ENCODE measurements at regions not wholly inside any gene's neighbourhood (a gene's known extent, or its start where the extent isn't known, plus 50 kb on each side); places are given as distances from the start of the nearest gene placed in this dataset.
"Not testable (repeated sequence)": the region's sequence is repeated elsewhere in the genome, so short reads cannot be mapped to it uniquely, and the experiment has no call there.

GRCh38 chr10:87300163-87300562 lies 57.4 kb upstream of the NUTM2D start:
- DNase-seq, ATAC-seq: not testable (repeated sequence)

- DNase-seq = peak; percentile 41
- peak; percentile 99 for ATAC-seq
Measured at GRCh38 chr10:87301466-87302115, 56.0 kb upstream of the NUTM2D start.

GRCh38 chr10:87302132-87302531 lies 55.4 kb upstream of the NUTM2D start:
- ATAC-seq, DNase-seq: not testable (repeated sequence)

- ATAC-seq, DNase-seq: not testable (repeated sequence)
Measured at GRCh38 chr10:87303707-87304106, 53.8 kb upstream of the NUTM2D start.

- DNase-seq, ATAC-seq: not testable (repeated sequence)
Measured at GRCh38 chr10:87306681-87307080, 50.9 kb upstream of the NUTM2D start.

All from stimulated activated naive CD8-positive, alpha-beta T cell treated with anti-CD3 and anti-CD28 coated beads, Interleukin-15, Interleukin-2, amounts not matched to agents 100 U/mL and 50 U/mL, for 24 hours (primary cell).